PC-9 (cell line): ENCODE measurements at regions not wholly inside any gene's neighbourhood (a gene's known extent, or its start where the extent isn't known, plus 50 kb on each side); places are given as distances from the start of the nearest gene placed in this dataset.

ENCODE experiments used
- EZH2 ChIP-seq: fragments of 200-600 bp; sonication (generic); IDR thresholded peaks from 2 replicates; pipeline ENCODE4 v1.8.0; 2017; ENCODE audit warnings: antibody characterized with exemption, low read depth
- TF ChIP-seq, protein P1 (sequence below): fragments of 200-600 bp; sonication (generic); conservative IDR thresholded peaks from 2 replicates; pipeline ENCODE4 v1.6.1; 2017; ENCODE audit warnings: mixed run types, antibody characterized with exemption, mild to moderate bottlenecking, moderate library complexity

DNA sequence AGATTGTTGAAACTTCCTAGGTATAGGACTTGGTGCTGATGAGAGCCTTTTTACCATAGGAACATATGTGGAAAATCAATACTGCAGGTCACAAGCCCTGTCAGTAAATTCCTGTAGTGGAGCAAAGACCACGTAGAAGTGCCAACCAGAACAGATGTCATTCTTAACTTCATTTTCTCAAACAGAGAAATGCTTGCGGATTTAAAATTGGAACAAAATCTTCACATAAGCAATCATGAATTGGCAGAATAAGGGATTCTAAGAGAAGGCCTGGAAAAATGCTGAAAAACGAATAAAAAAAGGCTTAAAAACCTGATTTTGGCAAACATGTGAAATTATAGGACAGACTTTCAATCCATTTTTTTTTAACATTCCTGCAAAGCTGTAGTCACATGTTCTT is 80.8 kb upstream of the SMIM30 start:
- TF ChIP-seq, protein P1, sequence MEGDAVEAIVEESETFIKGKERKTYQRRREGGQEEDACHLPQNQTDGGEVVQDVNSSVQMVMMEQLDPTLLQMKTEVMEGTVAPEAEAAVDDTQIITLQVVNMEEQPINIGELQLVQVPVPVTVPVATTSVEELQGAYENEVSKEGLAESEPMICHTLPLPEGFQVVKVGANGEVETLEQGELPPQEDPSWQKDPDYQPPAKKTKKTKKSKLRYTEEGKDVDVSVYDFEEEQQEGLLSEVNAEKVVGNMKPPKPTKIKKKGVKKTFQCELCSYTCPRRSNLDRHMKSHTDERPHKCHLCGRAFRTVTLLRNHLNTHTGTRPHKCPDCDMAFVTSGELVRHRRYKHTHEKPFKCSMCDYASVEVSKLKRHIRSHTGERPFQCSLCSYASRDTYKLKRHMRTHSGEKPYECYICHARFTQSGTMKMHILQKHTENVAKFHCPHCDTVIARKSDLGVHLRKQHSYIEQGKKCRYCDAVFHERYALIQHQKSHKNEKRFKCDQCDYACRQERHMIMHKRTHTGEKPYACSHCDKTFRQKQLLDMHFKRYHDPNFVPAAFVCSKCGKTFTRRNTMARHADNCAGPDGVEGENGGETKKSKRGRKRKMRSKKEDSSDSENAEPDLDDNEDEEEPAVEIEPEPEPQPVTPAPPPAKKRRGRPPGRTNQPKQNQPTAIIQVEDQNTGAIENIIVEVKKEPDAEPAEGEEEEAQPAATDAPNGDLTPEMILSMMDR: no peak
- TF ChIP-seq EZH2: no peak
